HG03025 (cell line): ENCODE measurements at regions not wholly inside any gene's neighbourhood (a gene's known extent, or its start where the extent isn't known, plus 50 kb on each side); places are given as distances from the start of the nearest gene placed in this dataset.

ENCODE experiments used
- ATAC-seq: cut with Tn5 transposase; IDR thresholded peaks from one replicate; pipeline ENCODE4 v1.9.1; 2021; ENCODE audit warnings: mild to moderate bottlenecking, moderate library complexity; ENCODE audit not compliant: unreplicated experiment, low FRiP score

DNA sequence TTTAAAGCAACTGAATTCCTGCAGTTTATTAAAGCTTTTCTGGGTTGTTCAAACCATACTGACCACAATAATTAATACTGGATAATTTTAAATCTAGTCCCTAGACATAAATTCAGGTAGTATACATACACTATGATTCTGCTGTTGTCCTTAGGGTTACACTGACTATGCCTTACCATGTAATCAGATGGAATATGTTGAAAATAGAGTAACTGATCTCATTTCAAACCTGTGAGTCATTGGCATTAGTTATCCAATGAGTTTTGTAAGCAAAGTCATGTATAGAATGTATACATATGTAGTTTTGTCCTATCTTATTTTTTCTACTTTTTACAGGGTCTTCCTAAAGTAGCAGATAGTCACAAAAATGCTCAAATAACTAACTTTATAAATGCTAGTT lies 517.1 kb upstream of the CCDC54 start:
- ATAC-seq, result no peak

DNA sequence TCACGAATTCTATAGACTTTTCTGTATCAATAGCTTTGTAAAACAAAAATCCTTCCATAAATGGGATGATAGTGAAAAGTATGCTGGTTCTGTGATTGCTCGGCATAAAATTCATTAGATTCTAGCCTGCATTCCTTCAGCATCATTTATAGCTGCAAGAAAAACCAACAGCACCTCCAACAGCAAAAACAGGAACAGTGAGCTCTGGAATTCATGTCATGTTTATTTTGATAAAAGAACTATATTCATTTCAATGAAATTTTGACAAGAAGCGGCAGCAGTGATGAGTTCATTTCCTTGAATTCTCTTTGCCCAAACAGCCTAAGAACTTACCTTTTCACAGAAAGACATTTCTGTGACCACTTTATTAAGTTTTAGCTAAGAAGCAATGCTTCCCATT lies 515.2 kb upstream of the CCDC54 start:
- no peak for ATAC-seq

DNA sequence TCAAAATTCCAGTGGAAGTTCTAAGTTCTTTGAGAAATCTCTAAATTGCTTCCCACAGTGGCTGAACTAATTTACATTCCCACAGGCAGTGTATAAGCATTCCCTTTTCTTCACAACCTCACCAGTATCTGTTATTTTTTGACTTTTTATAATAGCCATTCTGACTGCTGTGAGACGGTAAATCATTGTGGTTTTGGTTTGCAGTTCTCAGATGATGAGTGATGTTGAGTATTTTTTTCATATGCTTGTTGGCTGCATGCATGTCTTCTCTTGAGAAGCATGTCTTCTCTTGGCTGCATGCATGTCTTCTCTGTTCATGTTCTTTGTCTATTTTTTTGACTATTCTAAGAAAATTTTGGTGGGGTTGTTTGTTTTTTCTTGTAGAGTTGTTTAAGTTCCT lies 499.6 kb upstream of the CCDC54 start:
- no peak for ATAC-seq

DNA sequence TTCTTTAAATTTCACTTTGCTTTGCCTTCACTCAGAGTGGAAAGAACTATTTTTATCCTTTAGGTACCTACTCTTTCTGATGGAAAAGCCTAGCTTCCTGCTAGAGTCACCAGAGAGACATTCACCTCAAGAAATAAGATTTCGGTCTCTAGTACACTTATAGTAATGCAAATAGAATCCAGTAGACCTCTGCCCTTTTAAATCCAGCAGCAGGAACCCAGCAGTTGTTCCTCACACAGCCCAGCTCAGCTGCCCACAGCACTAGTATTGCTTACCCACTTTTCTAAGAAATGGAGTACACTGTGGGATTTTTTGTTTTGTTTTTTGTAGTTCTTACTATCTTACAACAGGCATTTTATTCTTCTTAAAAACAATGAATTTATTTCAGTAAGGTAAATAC lies 497.0 kb upstream of the CCDC54 start:
- ATAC-seq, result no peak

GRCh38 chr3:106881186-106881585 lies 496.1 kb upstream of the CCDC54 start:
- ATAC-seq, result no peak

GRCh38 chr3:106882297-106882696 lies 494.9 kb upstream of the CCDC54 start:
- ATAC-seq, result no peak

DNA sequence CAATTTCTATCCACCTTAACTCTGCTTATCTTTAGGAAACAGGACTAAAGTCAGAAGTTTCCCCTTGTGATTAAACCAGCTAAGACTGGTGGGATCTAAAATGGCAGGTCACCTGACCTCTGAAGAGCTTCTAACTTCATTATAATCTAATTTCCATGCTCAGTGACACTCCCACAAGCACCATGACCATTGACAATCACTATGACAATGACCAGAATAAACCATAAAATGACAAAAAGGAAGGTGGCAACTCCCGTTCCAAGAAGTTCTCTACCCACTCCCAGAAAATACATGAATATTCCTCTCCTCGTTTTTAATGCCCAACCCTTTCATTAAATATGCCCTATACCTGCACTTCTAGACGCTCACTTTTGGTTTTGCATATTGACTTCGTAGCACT lies 471.2 kb upstream of the CCDC54 start:
- ATAC-seq, result no peak

GRCh38 chr3:106908181-106908938 lies 468.9 kb upstream of the CCDC54 start:
- ATAC-seq, result no peak

- no peak for ATAC-seq
Measured at GRCh38 chr3:106913111-106913698, 464.0 kb upstream of the CCDC54 start.

GRCh38 chr3:106913966-106914365 lies 463.3 kb upstream of the CCDC54 start:
- ATAC-seq, result no peak

- no peak for ATAC-seq
Measured at GRCh38 chr3:106920609-106921008, 456.6 kb upstream of the CCDC54 start.

DNA sequence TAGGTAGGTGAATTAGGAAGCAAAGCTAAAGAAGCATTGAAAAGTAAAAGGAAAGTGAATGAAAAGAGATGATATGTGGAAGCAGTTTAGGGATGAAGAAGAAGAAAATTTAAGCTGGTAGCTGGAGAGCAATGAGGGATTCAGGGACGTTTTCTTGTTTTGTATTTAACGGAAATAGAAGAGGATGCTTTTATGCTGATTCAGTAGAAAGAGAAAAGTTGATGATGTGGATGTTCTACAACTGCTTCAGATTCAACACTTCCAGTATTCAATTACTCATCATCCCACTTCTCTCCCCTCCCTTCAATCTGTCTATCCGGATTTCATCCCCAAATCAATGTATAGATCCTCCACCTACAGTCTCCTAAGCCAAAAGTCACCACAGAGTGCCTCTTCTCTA lies 448.2 kb upstream of the CCDC54 start:
- no peak for ATAC-seq

- ATAC-seq, result no peak
Measured at GRCh38 chr3:106930086-106930485, 447.2 kb upstream of the CCDC54 start.

DNA sequence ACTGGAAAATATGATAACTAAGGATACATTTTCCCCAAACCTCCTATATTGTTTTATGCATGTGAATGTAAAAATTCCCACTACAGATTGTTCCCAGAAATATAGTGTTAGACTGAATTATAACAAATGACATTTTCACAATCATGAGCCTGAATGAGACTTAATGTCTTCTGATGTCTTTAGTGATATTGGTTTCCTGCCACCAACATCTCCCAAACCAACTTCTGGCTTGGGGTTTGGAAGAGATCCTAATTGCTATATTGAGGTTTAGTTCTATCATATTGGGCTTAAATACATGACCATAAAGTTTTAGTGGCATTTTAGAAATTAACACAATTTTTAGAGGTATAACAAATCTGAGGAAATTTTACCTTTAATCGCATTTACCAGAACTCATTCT lies 445.3 kb upstream of the CCDC54 start:
- ATAC-seq, result no peak

DNA sequence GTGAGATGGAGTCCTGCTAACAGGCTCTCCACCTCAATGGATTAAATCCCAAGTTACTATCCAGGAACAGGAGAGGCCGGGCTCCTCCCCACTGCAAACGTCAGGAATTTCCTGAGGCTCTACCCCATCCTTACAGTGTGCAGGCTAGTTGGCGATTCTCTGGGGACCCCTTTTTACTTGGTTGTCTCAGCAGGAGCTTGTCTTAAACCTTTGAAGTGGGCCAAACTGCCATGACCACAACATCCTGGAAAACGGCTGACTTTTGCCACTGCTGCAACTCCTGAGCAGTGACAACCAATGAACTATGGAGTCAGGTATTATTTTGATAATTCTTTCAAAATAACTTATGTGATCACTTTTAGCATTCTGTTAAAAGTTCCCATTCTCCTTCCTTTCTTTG lies 440.9 kb upstream of the CCDC54 start:
- no peak for ATAC-seq

- no peak for ATAC-seq
Measured at GRCh38 chr3:106942051-106942450, 435.2 kb upstream of the CCDC54 start.

- no peak for ATAC-seq
Measured at GRCh38 chr3:106943071-106943470, 434.2 kb upstream of the CCDC54 start.

- no peak for ATAC-seq
Measured at GRCh38 chr3:106945435-106945834, 431.8 kb upstream of the CCDC54 start.

GRCh38 chr3:106946866-106947265 lies 430.4 kb upstream of the CCDC54 start:
- no peak for ATAC-seq

- no peak for ATAC-seq
Measured at GRCh38 chr3:106957029-106957428, 420.2 kb upstream of the CCDC54 start.

DNA sequence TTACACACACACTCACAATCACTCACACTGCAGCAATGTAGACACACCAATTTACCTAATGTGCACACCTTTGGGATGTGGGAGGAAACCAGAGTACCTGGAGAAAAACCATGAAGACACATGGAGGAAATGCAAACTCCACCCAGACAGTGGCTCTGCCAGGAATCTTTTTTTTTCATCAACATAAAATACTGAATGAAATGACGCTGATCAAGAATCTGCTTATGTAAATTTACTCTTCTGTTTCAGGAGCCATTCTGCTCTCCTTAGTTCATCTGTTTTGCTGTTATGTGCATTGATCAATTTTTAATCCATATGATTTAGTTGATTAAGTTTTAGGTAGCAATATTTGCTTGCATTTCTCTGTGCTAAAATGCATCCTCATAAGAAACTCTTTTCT lies 414.2 kb upstream of the CCDC54 start:
- no peak for ATAC-seq

- no peak for ATAC-seq
Measured at GRCh38 chr3:106963442-106963841, 413.8 kb upstream of the CCDC54 start.
